C4-2B (cell line): ENCODE measurements at regions not wholly inside any gene's neighbourhood (a gene's known extent, or its start where the extent isn't known, plus 50 kb on each side); places are given as distances from the start of the nearest gene placed in this dataset.

Source experiments
- H3K27ac ChIP-seq: fragments of 450-650 bp; 2 replicates; pipeline ENCODE4 v1.5.1; 2017
- CTCF ChIP-seq: fragments of 450-650 bp; conservative IDR thresholded peaks from 2 replicates; pipeline ENCODE4 v1.5.1; 2017; ENCODE audit warnings: mild to moderate bottlenecking
- ZFX ChIP-seq: fragments of 450-650 bp; IDR thresholded peaks from 2 replicates; pipeline ENCODE4 v1.6.1; 2017

GRCh38 chr21:39012326-39013230 lies 170.7 kb downstream of the PSMG1 start:
- TF ChIP-seq CTCF (no peak), ZFX (no peak)
- no peak overlapping the region for H3K27ac ChIP-seq

- no peak overlapping the region for H3K27ac ChIP-seq
Observed at GRCh38 chr21:39011911-39012310, 171.3 kb downstream of the PSMG1 start.

GRCh38 chr21:39010629-39011404 lies 172.4 kb downstream of the PSMG1 start:
- TF ChIP-seq CTCF = no peak
- TF ChIP-seq ZFX = no peak
- no peak overlapping the region for H3K27ac ChIP-seq

More at GRCh38 chr21:39011911-39012310, 171.3 kb downstream of the PSMG1 start:
- TF ChIP-seq CTCF (no peak), ZFX (no peak)

- no peak for TF ChIP-seq ZFX
- TF ChIP-seq CTCF = no peak
- no peak overlapping the region for H3K27ac ChIP-seq
Observed at GRCh38 chr21:39009587-39010225, 173.5 kb downstream of the PSMG1 start.

- H3K27ac ChIP-seq = no peak overlapping the region
- TF ChIP-seq CTCF (no peak), ZFX (no peak)
Observed at GRCh38 chr21:39007985-39008384, 175.3 kb downstream of the PSMG1 start.

GRCh38 chr21:39007532-39007931 lies 175.7 kb downstream of the PSMG1 start:
- TF ChIP-seq CTCF = no peak
- TF ChIP-seq ZFX = no peak
- no peak overlapping the region for H3K27ac ChIP-seq
